ENCODE measurements at regions not wholly inside any gene's neighbourhood (a gene's known extent, or its start where the extent isn't known, plus 50 kb on each side); places are given as distances from the start of the nearest gene placed in this dataset.

DNA sequence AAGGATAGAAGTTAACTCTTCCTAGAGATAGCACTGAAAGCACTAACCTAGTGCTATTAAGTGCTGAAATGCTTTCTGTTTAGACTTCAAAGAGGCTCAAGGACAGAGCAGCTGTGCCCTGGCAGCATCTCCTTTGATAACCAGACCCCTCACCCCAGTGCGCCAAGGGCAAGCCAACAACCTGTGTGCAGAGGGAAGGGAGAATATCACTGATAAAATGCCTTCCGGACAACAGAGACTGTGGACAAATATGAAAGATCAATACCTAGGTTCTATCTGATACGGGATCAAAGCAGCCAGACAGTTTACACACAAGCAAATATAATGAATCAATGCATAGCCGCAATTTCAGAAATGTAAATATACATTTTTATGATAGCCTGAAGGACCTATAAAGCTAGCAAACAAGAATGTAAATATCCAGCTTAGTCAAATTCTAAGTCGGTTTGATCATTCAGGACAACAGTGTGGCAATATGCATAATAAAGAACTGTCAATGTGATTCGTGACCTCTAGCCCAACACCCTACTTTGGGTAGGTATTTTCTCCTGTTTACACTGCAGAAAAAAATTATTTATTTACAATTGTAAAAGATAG lies 91.8 kb upstream of the RFX8 start:
- no peaks in the 10 kb centered on the region for H3K79me2 ChIP-seq (ENCODE audit: control insufficient read depth, insufficient read depth, low read length)
- H3K4me2 ChIP-seq (ENCODE audit: control insufficient read depth, extremely low read depth, insufficient read depth, low read depth, low read length) = no peak overlapping the region
- no peak overlapping the region for H3K4me3 ChIP-seq (ENCODE audit: control insufficient read depth in 2 of 3, extremely low read depth in 1 of 3, insufficient read depth in 2 of 3, low read depth in 1 of 3, low read length in 3 of 3)
- peaks cover 3% of the 10 kb centered on the region for H3K27me3 ChIP-seq (ENCODE audit: control insufficient read depth, extremely low read depth, insufficient read depth, low read length)
- no peaks in the 10 kb centered on the region for H3K9me1 ChIP-seq (ENCODE audit: control insufficient read depth, extremely low read depth, insufficient read depth, low read length)
- no peaks in the 10 kb centered on the region for H4K20me1 ChIP-seq (ENCODE audit: control insufficient read depth, extremely low read depth, insufficient read depth, low read length)
- dilution Hi-C loops (cut with MboI; ENCODE audit: extremely low pct_ligation_motif_present, low sequenced_read_pairs) = no loop called here
- FAIRE-seq (no peak), DNase-seq (ENCODE audit: low read depth, low spot score) (no peak)
- no peak overlapping the region for H3K9ac ChIP-seq (ENCODE audit: control insufficient read depth, extremely low read depth, insufficient read depth, low read length)
- H3K9me3 ChIP-seq (ENCODE audit: control insufficient read depth, low read depth, low read length) = no peaks in the 10 kb centered on the region
- peaks cover 3% of the 10 kb centered on the region for H3K4me1 ChIP-seq (ENCODE audit: control insufficient read depth, extremely low read depth, insufficient read depth, low read length)
- no peak overlapping the region for H3K27ac ChIP-seq (ENCODE audit: control insufficient read depth, insufficient read depth, low read length)
- no peak for TF ChIP-seq EZH2 (IDR thresholded peaks at IDR 0.05; ENCODE audit: low read length)
- TF ChIP-seq, protein P1, sequence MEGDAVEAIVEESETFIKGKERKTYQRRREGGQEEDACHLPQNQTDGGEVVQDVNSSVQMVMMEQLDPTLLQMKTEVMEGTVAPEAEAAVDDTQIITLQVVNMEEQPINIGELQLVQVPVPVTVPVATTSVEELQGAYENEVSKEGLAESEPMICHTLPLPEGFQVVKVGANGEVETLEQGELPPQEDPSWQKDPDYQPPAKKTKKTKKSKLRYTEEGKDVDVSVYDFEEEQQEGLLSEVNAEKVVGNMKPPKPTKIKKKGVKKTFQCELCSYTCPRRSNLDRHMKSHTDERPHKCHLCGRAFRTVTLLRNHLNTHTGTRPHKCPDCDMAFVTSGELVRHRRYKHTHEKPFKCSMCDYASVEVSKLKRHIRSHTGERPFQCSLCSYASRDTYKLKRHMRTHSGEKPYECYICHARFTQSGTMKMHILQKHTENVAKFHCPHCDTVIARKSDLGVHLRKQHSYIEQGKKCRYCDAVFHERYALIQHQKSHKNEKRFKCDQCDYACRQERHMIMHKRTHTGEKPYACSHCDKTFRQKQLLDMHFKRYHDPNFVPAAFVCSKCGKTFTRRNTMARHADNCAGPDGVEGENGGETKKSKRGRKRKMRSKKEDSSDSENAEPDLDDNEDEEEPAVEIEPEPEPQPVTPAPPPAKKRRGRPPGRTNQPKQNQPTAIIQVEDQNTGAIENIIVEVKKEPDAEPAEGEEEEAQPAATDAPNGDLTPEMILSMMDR (optimal IDR thresholded peaks at IDR 0.05 in 1 of 3, IDR thresholded peaks at IDR 0.05 in 1 of 3, conservative IDR thresholded peaks at IDR 0.05 in 1 of 3; ENCODE audit: extremely low read depth in 1 of 3, insufficient read depth in 2 of 3, low read length in 3 of 3) = no peak
- no peak overlapping the region for H2AFZ ChIP-seq (ENCODE audit: control insufficient read depth, low read length)
- H3K36me3 ChIP-seq (ENCODE audit: control insufficient read depth in 2 of 2, extremely low read depth in 1 of 2, insufficient read depth in 2 of 2, low read length in 2 of 2) = no peaks in the 10 kb centered on the region

DNA sequence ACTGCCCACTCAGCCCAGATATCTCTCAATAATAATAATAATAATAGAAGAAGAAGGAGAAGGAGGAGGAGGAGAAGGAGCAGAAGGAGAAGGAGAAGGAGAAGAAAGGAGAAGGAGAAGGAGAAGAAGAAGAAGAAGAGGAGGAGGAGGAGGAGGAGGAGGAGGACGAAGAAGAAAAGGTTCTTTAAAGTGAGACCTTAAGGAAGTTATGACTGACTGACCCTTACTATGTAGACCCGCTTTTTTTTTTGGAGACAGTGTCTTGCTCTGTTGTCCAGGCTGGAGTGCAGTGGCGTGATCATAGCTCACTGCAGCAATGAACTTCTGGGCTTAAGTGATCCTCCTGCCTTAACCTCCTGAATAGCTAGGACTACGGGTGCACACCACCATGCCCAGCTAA lies 88.9 kb upstream of the RFX8 start:
- H3K9ac ChIP-seq (ENCODE audit: control insufficient read depth, extremely low read depth, insufficient read depth, low read length) = no peak overlapping the region
- no peaks in the 10 kb centered on the region for H3K36me3 ChIP-seq (ENCODE audit: control insufficient read depth in 2 of 2, extremely low read depth in 1 of 2, insufficient read depth in 2 of 2, low read length in 2 of 2)
- H4K20me1 ChIP-seq (ENCODE audit: control insufficient read depth, extremely low read depth, insufficient read depth, low read length) = no peaks in the 10 kb centered on the region
- H3K27ac ChIP-seq (ENCODE audit: control insufficient read depth, insufficient read depth, low read length) = no peak overlapping the region
- H3K4me1 ChIP-seq (ENCODE audit: control insufficient read depth, extremely low read depth, insufficient read depth, low read length) = peaks cover 8% of the 10 kb centered on the region
- no peak overlapping the region for H3K4me3 ChIP-seq (ENCODE audit: control insufficient read depth in 2 of 3, extremely low read depth in 1 of 3, insufficient read depth in 2 of 3, low read depth in 1 of 3, low read length in 3 of 3)
- DNase-seq (ENCODE audit: low read depth, low spot score) (no peak), FAIRE-seq (no peak)
- no peaks in the 10 kb centered on the region for H3K79me2 ChIP-seq (ENCODE audit: control insufficient read depth, insufficient read depth, low read length)
- H3K9me1 ChIP-seq (ENCODE audit: control insufficient read depth, extremely low read depth, insufficient read depth, low read length) = no peaks in the 10 kb centered on the region
- H2AFZ ChIP-seq (ENCODE audit: control insufficient read depth, low read length) = no peak overlapping the region
- H3K4me2 ChIP-seq (ENCODE audit: control insufficient read depth, extremely low read depth, insufficient read depth, low read depth, low read length) = no peak overlapping the region
- H3K9me3 ChIP-seq (ENCODE audit: control insufficient read depth, low read depth, low read length) = peaks cover 3% of the 10 kb centered on the region
- dilution Hi-C loops (cut with MboI; ENCODE audit: extremely low pct_ligation_motif_present, low sequenced_read_pairs) = no loop called here
- TF ChIP-seq, protein P1 (optimal IDR thresholded peaks at IDR 0.05 in 1 of 3, IDR thresholded peaks at IDR 0.05 in 1 of 3, conservative IDR thresholded peaks at IDR 0.05 in 1 of 3; ENCODE audit: extremely low read depth in 1 of 3, insufficient read depth in 2 of 3, low read length in 3 of 3) = no peak
- no peak for TF ChIP-seq EZH2 (IDR thresholded peaks at IDR 0.05; ENCODE audit: low read length)
- peaks cover 3% of the 10 kb centered on the region for H3K27me3 ChIP-seq (ENCODE audit: control insufficient read depth, extremely low read depth, insufficient read depth, low read length)

Measured in keratinocyte (primary cell).